ENCODE measurements at regions not wholly inside any gene's neighbourhood (a gene's known extent, or its start where the extent isn't known, plus 50 kb on each side); places are given as distances from the start of the nearest gene placed in this dataset.
A peak's percentile ranks its signal among the peaks of the same experiment; 100 is the strongest.

DNA sequence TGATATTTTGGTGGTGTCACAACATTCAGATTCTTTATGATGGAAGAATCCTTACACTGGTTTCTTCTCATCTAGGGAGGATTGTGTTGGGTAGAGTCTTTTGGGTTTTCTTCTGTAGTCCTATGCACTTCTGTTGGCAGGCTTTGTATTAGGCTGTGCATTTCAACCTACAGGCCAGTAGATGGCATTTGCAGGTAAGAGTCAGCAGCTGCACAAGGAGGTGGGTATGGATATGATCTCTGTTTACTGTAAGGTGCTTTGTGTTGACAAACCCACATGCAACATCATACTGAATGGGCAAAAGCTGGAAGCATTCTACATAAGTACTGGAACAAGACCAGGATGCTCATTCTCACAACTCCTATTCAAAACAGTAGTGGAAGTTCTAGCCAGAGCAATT, 656.8 kb downstream of the METTL4 start:
- Histone ChIP-seq H3K27ac (replicated peaks) (no peak overlapping the region), H3K4me3 (replicated peaks; ENCODE audit: insufficient read depth, low read length) (no peak overlapping the region), H3K27me3 (ENCODE audit: insufficient read depth, poor library complexity, severe bottlenecking) (no peaks in the 10 kb centered on the region)
- TF ChIP-seq, protein P1, sequence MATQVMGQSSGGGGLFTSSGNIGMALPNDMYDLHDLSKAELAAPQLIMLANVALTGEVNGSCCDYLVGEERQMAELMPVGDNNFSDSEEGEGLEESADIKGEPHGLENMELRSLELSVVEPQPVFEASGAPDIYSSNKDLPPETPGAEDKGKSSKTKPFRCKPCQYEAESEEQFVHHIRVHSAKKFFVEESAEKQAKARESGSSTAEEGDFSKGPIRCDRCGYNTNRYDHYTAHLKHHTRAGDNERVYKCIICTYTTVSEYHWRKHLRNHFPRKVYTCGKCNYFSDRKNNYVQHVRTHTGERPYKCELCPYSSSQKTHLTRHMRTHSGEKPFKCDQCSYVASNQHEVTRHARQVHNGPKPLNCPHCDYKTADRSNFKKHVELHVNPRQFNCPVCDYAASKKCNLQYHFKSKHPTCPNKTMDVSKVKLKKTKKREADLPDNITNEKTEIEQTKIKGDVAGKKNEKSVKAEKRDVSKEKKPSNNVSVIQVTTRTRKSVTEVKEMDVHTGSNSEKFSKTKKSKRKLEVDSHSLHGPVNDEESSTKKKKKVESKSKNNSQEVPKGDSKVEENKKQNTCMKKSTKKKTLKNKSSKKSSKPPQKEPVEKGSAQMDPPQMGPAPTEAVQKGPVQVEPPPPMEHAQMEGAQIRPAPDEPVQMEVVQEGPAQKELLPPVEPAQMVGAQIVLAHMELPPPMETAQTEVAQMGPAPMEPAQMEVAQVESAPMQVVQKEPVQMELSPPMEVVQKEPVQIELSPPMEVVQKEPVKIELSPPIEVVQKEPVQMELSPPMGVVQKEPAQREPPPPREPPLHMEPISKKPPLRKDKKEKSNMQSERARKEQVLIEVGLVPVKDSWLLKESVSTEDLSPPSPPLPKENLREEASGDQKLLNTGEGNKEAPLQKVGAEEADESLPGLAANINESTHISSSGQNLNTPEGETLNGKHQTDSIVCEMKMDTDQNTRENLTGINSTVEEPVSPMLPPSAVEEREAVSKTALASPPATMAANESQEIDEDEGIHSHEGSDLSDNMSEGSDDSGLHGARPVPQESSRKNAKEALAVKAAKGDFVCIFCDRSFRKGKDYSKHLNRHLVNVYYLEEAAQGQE (IDR thresholded peaks at IDR 0.05; ENCODE audit: insufficient replicate concordance, low read depth), result no peak
- TF ChIP-seq, protein P2, sequence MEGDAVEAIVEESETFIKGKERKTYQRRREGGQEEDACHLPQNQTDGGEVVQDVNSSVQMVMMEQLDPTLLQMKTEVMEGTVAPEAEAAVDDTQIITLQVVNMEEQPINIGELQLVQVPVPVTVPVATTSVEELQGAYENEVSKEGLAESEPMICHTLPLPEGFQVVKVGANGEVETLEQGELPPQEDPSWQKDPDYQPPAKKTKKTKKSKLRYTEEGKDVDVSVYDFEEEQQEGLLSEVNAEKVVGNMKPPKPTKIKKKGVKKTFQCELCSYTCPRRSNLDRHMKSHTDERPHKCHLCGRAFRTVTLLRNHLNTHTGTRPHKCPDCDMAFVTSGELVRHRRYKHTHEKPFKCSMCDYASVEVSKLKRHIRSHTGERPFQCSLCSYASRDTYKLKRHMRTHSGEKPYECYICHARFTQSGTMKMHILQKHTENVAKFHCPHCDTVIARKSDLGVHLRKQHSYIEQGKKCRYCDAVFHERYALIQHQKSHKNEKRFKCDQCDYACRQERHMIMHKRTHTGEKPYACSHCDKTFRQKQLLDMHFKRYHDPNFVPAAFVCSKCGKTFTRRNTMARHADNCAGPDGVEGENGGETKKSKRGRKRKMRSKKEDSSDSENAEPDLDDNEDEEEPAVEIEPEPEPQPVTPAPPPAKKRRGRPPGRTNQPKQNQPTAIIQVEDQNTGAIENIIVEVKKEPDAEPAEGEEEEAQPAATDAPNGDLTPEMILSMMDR (IDR thresholded peaks at IDR 0.05; ENCODE audit: insufficient read depth, low read length), result peak; percentile 28
- TF ChIP-seq POLR2AphosphoS5 (IDR thresholded peaks at IDR 0.05; ENCODE audit: low read depth), result no peak
- TF ChIP-seq SPI1 (IDR thresholded peaks at IDR 0.05; ENCODE audit: borderline replicate concordance, low read depth), result no peak
- TF ChIP-seq GABPA (IDR thresholded peaks at IDR 0.05; ENCODE audit: low read depth), result no peak
- DNase-seq (ENCODE audit: low read depth in 1 of 2, low spot score in 1 of 2), result peak in 1 of 2 experiments; percentile 58

DNA sequence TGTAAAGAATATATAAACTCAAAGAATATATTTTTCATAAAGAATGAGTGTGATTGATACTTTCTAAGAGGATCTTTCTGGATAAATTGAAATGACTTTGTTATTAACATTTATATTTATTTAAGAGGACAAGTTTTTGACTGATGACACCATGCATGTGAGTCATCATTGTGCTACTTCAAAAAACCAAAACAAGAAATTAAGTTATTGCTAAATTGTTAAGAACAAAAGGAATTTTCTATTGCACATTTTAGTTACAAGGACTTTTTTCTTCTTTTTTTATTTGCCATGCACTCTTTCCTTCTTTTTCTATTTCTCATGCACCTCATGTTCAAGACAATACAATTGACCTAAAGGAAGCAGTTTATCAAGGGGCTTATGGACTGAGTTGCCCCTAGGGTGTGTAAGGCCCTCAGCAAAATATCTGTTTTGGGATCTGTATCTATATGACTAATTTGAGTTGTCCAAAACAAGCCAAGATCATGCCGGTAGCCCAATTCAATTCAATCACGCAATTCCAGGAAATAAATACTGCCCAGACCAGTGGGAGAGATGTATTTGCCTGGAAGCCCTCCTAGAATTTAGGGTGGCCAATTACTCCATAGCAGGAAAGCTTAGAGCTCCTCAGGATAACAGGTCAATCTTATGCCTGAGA, 654.3 kb downstream of the METTL4 start:
- no peak for TF ChIP-seq GABPA (IDR thresholded peaks at IDR 0.05; ENCODE audit: low read depth)
- DNase-seq (ENCODE audit: low read depth in 1 of 2, low spot score in 1 of 2), result no peak
- no peaks in the 10 kb centered on the region for H3K27me3 ChIP-seq (ENCODE audit: insufficient read depth, poor library complexity, severe bottlenecking)
- H3K4me3 ChIP-seq (replicated peaks; ENCODE audit: insufficient read depth, low read length), result no peak overlapping the region
- H3K27ac ChIP-seq (replicated peaks), result no peak overlapping the region

DNA sequence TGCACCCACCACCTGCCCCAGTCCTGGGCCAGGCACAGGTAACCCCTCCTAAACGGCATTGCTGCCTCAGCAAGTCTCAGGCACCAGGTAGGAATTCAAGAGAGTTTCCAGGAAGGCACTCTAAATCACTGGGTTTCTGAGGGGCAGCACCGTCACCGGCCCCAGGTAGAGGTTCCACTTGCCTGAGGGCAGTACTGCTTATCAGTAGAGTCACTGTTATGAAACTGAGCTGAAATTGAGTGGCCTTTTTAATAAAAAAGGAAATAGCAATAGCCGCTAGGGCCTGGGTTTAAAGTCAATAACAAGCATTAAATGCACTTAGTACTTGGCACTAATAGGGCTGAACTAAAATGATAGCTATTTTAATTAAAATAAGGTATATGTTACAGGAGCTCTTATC, 653.7 kb downstream of the METTL4 start:
- Histone ChIP-seq H3K4me3 (replicated peaks; ENCODE audit: insufficient read depth, low read length) (no peak overlapping the region), H3K27ac (replicated peaks) (no peak overlapping the region), H3K27me3 (ENCODE audit: insufficient read depth, poor library complexity, severe bottlenecking) (no peaks in the 10 kb centered on the region)
- DNase-seq (ENCODE audit: low read depth in 1 of 2, low spot score in 1 of 2), result no peak
- TF ChIP-seq SPI1 (IDR thresholded peaks at IDR 0.05; ENCODE audit: borderline replicate concordance, low read depth) (no peak), POLR2AphosphoS5 (IDR thresholded peaks at IDR 0.05; ENCODE audit: low read depth) (no peak), GABPA (IDR thresholded peaks at IDR 0.05; ENCODE audit: low read depth) (no peak)
- TF ChIP-seq, protein P1 (IDR thresholded peaks at IDR 0.05; ENCODE audit: insufficient replicate concordance, low read depth), result no peak
- TF ChIP-seq, protein P2 (IDR thresholded peaks at IDR 0.05; ENCODE audit: insufficient read depth, low read length), result no peak

DNA sequence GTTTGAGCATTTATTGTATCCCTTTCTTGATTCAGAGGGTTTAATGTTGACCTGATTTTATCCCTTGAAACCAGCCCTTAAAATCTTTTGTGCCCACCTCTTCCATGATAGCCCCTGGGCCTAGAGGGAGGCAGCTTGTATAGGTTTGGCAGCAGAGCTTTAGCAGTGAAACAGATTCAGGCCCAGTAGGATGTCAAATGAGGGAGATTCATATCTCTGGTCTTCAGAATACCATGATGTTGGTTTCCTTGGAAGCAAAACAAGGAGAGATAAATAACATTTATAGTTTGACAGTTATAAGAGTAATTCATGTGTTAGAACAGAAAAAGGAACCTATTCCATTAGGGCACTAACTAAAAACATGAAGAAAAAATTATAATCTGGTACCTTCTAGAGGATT, 649.2 kb downstream of the METTL4 start:
- no peak overlapping the region for H3K27ac ChIP-seq (replicated peaks)
- H3K27me3 ChIP-seq (ENCODE audit: insufficient read depth, poor library complexity, severe bottlenecking), result peaks cover 2% of the 10 kb centered on the region
- no peak for DNase-seq (ENCODE audit: low read depth in 1 of 2, low spot score in 1 of 2)
- no peak overlapping the region for H3K4me3 ChIP-seq (replicated peaks; ENCODE audit: insufficient read depth, low read length)
- no peak for TF ChIP-seq SPI1 (IDR thresholded peaks at IDR 0.05; ENCODE audit: borderline replicate concordance, low read depth)

DNA sequence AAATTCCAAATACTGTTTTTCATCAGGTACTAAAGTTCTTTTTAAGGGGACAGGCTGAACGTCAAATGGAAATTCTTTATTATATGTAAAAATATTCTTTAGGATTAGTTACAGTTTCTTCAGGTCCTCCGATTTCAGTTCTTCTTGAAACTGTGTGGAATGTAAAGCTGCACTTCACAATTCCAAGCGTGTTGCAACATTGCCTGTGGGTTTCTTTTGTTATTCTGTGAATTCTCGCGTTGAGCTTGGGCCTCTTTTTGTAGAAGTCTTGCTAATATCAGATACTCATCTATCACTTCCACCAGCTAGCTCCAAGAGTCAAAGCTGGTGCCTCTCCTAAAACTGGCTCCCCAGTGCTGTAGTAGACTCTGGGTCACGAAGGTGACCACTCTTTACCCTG, 642.6 kb downstream of the METTL4 start:
- Histone ChIP-seq H3K4me3 (replicated peaks; ENCODE audit: insufficient read depth, low read length) (no peak overlapping the region), H3K27me3 (ENCODE audit: insufficient read depth, poor library complexity, severe bottlenecking) (no peaks in the 10 kb centered on the region), H3K27ac (replicated peaks) (no peak overlapping the region)
- no peak for DNase-seq (ENCODE audit: low read depth in 1 of 2, low spot score in 1 of 2)
- no peak for TF ChIP-seq POLR2AphosphoS5 (IDR thresholded peaks at IDR 0.05; ENCODE audit: low read depth)
- TF ChIP-seq, protein P1 (IDR thresholded peaks at IDR 0.05; ENCODE audit: insufficient replicate concordance, low read depth), result no peak
- TF ChIP-seq GABPA (IDR thresholded peaks at IDR 0.05; ENCODE audit: low read depth), result no peak
- TF ChIP-seq SPI1 (IDR thresholded peaks at IDR 0.05; ENCODE audit: borderline replicate concordance, low read depth), result no peak
- TF ChIP-seq, protein P2 (IDR thresholded peaks at IDR 0.05; ENCODE audit: insufficient read depth, low read length), result no peak

Data from HL-60 (cell line).